ENCODE measurements at regions not wholly inside any gene's neighbourhood (a gene's known extent, or its start where the extent isn't known, plus 50 kb on each side); places are given as distances from the start of the nearest gene placed in this dataset.

- H3K9me3 ChIP-seq (ENCODE audit: control insufficient read depth, insufficient read depth, low read length) = no peaks in the 10 kb centered on the region
- no peak overlapping the region for H2AK5ac ChIP-seq (ENCODE audit: low read depth, low read length)
- dilution Hi-C loops (cut with HindIII; ENCODE audit: low sequenced_read_pairs, unreplicated experiment) (no loop called here), intact Hi-C loops (cut with micrococcal nuclease) (no loop called here), in situ Hi-C loops (cut with MboI; ENCODE audit: low sequenced_read_pairs) (no loop called here)
- no peak overlapping the region for H3K4ac ChIP-seq (ENCODE audit: low read depth, low read length)
- DNase-seq (no peak), ATAC-seq (ENCODE audit: low read depth) (no peak)
- no peak overlapping the region for H2BK20ac ChIP-seq (ENCODE audit: low read depth, low read length)
- H3K23ac ChIP-seq (ENCODE audit: low read depth, low read length) = no peak overlapping the region
- no peak overlapping the region for H3K14ac ChIP-seq (replicated peaks; ENCODE audit: low read depth, low read length)
- H3K27ac ChIP-seq (ENCODE audit: insufficient read depth, low read length) = no peak overlapping the region
- peaks cover 6% of the 10 kb centered on the region for H3K27me3 ChIP-seq (ENCODE audit: control insufficient read depth, insufficient read depth, low read length)
- no peak overlapping the region for H2AK9ac ChIP-seq (replicated peaks; ENCODE audit: low read depth, low read length, poor library complexity)
- no peak overlapping the region for H3K4me2 ChIP-seq (ENCODE audit: low read depth, low read length)
- no CpG with 5 or more reads among the region's 8 CpGs for WGBS, 2 experiments (ENCODE audit: extremely low coverage in 2 of 2, insufficient read length in 1 of 2)
- H3K36me3 ChIP-seq (ENCODE audit: control insufficient read depth, insufficient read depth, low read length) = no peaks in the 10 kb centered on the region
- H3K18ac ChIP-seq (ENCODE audit: low read depth, low read length) = no peak overlapping the region
- POLR2A ChIA-PET (ENCODE audit: unreplicated experiment) = no interaction called here
- no TSS peak for BruUV-seq (replicated peaks)
- CTCF ChIA-PET = no interaction called here
- no peak overlapping the region for H4K91ac ChIP-seq (ENCODE audit: insufficient read depth, low read depth, low read length)
- no peak overlapping the region for H4K5ac ChIP-seq (ENCODE audit: low read depth, low read length)
- no peaks in the 10 kb centered on the region for H3K4me1 ChIP-seq (ENCODE audit: control insufficient read depth, insufficient read depth, low read length)
- no peak overlapping the region for H3K4me3 ChIP-seq (ENCODE audit: insufficient read depth, low read depth, low read length)
- TF ChIP-seq RFX5 (IDR thresholded peaks at IDR 0.05; ENCODE audit: low read depth, low read length) (no peak), RAD21 (IDR thresholded peaks at IDR 0.05; ENCODE audit: low read length) (no peak), MXI1 (IDR thresholded peaks at IDR 0.05; ENCODE audit: borderline replicate concordance, low read depth, low read length) (no peak), CEBPB (IDR thresholded peaks at IDR 0.05; ENCODE audit: low read depth, low read length) (no peak), POLR2A (IDR thresholded peaks at IDR 0.05; ENCODE audit: low read depth, low read length) (no peak), BHLHE40 (IDR thresholded peaks at IDR 0.05; ENCODE audit: low read depth, low read length) (no peak), RCOR1 (IDR thresholded peaks at IDR 0.05; ENCODE audit: insufficient replicate concordance, low read length) (no peak), CHD1 (IDR thresholded peaks at IDR 0.05; ENCODE audit: low read depth, low read length) (no peak), CTCF (conservative IDR thresholded peaks at IDR 0.05; ENCODE audit: low read depth, low read length) (no peak), MAFK (IDR thresholded peaks at IDR 0.05; ENCODE audit: low read depth, low read length) (no peak)
- no peak overlapping the region for H4K8ac ChIP-seq (ENCODE audit: low read depth in 2 of 2, low read length in 2 of 2)
- no peak overlapping the region for H2BK120ac ChIP-seq (ENCODE audit: low read depth, low read length)
- no peaks in the 10 kb centered on the region for H3K9me1 ChIP-seq (ENCODE audit: insufficient read depth, low read length)
- H2BK15ac ChIP-seq (ENCODE audit: low read depth, low read length) = no peak overlapping the region
- no peak overlapping the region for H3K9ac ChIP-seq (ENCODE audit: low read depth, low read length)
- no peak overlapping the region for H3K56ac ChIP-seq (ENCODE audit: extremely low read depth, insufficient read depth, low read length)
- no peak overlapping the region for H2AFZ ChIP-seq (replicated peaks; ENCODE audit: low read length, poor library complexity)
- no peak overlapping the region for H2BK5ac ChIP-seq (ENCODE audit: low read depth, low read length, poor library complexity, severe bottlenecking)
- H3K79me1 ChIP-seq (ENCODE audit: low read depth in 1 of 2, low read length in 2 of 2) = no peaks in the 10 kb centered on the region
- H4K20me1 ChIP-seq (ENCODE audit: insufficient read depth, low read length) = no peaks in the 10 kb centered on the region
Measured at GRCh38 chr20:58146081-58146745, 82.2 kb downstream of the ANKRD60 start.

Data from IMR-90 (cell line).